GM19351 (cell line): ENCODE measurements at regions not wholly inside any gene's neighbourhood (a gene's known extent, or its start where the extent isn't known, plus 50 kb on each side); places are given as distances from the start of the nearest gene placed in this dataset.
"Not testable (repeated sequence)": the region's sequence is repeated elsewhere in the genome, so short reads cannot be mapped to it uniquely, and the experiment has no call there.

Experiments
- ATAC-seq: cut with Tn5 transposase; IDR thresholded peaks from one replicate; pipeline ENCODE4 v1.9.1; 2021; ENCODE audit warnings: mild to moderate bottlenecking, moderate library complexity; ENCODE audit not compliant: unreplicated experiment

DNA sequence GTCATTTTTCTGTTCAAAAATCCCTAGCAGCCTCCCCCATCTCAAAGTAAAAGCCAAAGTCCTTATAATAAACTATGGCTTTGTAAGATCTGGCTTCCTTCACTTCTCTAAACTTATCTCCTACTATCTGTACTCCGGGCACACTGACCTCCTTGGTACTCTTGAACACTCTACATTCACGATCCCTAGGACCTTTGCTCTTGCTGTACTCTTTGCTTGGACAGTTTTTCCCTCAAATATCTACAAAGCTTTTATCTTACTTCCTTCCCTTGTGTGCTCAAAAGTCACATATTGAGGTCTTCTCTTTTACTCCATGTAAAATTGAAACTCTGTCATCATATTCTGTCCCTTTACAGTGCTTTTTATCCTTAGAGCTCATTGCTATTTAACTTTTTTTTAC is 616.6 kb downstream of the IRS1 start:
- ATAC-seq, result no peak

GRCh38 chr2:226181909-226182308 is 617.7 kb downstream of the IRS1 start:
- no peak for ATAC-seq

DNA sequence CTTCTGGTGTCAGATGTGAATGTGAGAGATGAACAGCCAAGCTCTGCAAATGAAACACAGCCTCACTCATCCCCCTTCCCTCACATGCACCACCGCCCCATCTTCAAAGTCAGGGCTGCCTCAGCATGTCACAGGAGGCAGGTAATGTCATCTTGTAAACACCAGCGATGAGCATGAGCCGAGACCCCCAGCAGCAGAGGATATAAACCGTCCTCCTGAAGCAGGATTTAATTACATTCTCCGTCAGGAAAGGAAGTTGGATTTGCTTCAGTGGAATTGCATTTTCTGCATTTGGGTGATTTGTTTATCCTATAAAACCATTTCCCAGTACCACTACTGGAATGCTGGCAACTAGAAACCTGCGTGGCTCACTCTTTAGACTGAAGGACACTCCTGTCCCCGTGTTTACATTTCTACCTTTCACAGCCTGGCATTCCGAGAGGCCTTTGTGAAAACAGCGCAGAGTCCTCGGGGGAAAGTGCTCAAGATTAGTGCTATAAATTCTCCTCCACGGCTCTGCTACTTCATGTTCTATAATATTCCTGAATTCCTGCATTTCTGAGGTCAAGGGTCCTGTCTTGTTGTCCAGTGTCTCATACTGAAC is 619.2 kb downstream of the IRS1 start:
- no peak for ATAC-seq

GRCh38 chr2:226179010-226179409 is 620.6 kb downstream of the IRS1 start:
- no peak for ATAC-seq

GRCh38 chr2:226176283-226176984 is 623.2 kb downstream of the IRS1 start:
- ATAC-seq, result no peak

- ATAC-seq, result no peak
Measured at GRCh38 chr2:226174390-226174789, 625.2 kb downstream of the IRS1 start.

DNA sequence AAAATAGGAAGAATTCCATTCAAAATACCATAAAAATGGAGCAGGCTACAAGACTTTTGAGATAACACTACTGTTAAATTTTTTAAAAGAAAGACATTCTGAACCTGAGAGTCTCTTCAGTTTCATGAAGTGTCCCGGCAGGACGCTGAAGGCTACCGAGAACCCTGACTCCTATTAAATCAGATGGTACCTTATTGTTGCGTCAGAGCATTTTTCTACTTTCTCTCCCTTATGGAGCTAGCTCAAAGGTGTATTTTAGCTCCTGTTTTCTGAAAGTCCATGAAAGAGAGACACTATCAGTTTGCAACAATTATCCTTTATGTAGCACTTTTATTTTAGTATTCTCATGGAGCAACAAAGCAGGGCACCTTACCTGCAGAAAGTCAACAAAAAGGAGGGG is 626.7 kb downstream of the IRS1 start:
- ATAC-seq, result no peak

- ATAC-seq, result no peak
Measured at GRCh38 chr2:226172309-226172708, 627.3 kb downstream of the IRS1 start.

DNA sequence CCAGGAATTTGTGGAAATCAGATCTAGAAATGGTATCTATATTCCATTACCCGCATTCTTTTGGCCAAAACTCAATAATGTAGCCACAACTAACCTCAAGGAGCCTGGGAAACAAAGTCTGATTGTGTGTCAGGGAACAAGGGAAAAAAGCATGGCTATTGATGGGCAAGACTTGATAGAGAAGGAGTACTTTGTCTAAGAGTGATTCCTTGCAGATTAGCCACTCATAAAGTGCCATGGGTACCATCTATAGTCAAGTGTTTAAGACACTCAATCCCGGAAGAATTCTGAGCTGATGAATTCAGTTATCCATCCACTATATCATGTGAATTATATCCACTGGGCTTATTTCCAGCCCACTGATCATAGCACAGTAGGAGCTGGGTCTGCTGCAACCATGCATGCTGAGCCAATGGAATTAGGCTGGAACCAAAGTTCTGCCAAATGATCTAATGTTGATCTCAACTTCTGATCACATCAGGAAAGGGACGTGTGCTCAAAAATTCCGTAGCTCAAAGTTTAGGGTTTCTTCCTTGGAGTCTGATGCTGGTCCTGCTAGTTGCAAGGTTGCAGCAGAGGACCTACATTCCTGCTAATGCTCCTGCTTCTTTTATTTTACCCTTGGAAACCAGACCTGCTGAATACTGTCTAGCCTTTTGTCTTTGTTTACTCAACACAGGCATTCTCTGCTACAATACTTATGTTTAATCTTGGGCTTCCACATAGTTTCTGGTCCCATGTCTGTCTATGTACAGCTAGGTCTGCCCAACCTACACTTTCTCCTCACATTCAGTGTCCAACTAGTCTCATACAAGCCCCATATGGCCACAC is 629.7 kb downstream of the IRS1 start:
- ATAC-seq, result no peak

- no peak for ATAC-seq
Measured at GRCh38 chr2:226168496-226169160, 631.0 kb downstream of the IRS1 start.

- no peak for ATAC-seq
Measured at GRCh38 chr2:226164512-226164911, 635.1 kb downstream of the IRS1 start.

DNA sequence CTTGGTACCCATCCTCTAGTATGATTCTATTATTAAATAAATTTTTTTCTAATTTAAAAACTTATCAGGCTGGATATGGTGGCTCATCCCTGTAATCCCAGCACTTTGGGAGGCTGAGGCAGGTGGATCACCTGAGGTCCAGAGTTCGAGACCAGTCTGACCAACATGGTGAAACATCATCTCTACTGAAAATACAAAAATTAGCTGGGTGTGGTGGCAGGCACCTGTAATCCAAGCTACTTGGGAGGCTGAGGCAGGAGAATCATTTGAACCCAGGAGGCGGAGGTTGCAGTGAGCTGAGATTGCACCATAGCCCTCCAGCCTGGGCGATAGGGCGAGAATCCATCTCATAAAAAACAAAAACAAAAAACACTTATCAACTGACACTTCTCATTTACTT is 639.0 kb downstream of the IRS1 start:
- ATAC-seq, result not testable (repeated sequence)

DNA sequence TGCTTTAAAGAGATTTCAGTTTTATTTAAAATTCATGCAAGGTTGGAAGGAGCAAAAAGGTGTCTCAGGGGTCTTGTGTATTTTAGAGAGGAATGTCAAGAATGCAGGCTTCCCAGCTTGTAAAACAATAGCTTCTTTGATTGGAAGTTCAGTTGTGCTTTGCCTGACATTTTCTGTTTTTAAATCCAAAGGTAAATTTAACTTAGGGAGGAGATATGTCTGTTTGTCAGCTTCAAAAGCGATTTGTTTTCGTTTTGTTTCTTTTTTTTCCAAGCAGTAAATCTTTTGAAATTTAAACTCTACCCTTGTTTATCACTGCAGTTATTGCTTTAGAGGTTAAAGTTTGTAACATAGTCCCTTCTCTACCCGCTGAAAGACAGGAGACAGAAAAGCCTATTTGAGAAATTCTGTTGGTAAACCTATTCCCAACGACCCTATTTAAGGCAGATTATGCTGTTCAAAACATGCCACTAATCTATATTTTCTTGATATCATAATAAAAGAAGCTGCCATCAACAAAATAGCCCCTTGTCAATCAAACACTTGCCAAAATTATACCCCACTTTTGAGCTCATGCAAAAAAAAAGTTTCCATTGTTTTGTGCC is 639.6 kb downstream of the IRS1 start:
- ATAC-seq, result no peak

DNA sequence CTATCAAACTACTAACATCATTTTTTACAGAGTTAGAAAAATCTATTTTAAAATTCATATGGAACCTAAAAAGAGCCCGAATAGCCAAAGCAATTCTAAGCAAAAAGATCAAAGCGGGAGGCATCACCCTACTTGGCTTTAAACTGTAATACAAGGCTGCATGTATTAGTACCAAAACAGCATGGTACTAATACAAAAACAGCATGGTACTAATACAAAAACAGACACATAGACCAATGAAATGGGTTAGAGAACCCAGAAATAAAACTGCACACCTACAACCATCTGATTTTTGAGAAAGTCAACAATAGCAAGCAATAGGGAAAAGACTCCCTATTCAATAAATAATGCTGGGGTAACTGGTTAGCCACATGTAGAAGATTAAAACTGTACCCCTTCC is 640.7 kb downstream of the IRS1 start:
- no peak for ATAC-seq

- ATAC-seq, result no peak
Measured at GRCh38 chr2:226158229-226158628, 641.4 kb downstream of the IRS1 start.

DNA sequence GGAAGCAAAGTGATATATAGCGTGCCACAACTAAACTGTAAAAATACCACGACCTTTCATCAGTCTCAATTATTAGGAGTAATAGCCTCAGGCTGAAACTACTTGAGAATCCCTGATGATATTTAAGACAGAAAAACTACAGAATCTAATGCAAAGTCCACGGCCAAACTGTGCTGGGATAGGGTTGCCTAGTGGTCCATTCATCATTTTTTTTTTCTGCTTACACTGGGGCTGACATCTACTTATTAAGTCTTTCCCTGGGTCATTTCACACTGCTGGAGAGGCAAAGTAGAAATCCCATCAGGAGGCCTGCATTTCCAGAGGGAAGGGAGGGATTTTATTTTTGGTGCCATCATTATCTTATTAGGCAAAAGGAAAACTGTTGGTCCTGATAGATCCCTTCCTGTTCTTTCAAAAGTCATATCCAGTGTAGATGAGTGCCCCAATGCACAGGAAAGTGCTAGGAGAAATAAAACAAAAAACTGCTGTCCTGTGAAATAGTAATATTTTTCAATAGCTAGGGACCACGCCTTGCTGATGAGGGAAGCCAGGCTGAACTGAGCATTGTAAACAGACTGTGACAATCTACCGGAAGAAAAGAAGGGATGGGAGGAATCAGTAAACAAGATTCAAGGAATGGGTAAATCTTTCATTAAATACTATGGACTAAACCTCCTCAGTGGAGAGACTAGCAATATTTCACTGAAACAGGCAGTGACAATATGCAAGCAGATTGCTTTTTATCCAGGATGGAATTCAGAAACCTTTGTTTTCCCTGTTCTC is 644.3 kb downstream of the IRS1 start:
- no peak for ATAC-seq

- no peak for ATAC-seq
Measured at GRCh38 chr2:226154610-226155009, 645.0 kb downstream of the IRS1 start.

DNA sequence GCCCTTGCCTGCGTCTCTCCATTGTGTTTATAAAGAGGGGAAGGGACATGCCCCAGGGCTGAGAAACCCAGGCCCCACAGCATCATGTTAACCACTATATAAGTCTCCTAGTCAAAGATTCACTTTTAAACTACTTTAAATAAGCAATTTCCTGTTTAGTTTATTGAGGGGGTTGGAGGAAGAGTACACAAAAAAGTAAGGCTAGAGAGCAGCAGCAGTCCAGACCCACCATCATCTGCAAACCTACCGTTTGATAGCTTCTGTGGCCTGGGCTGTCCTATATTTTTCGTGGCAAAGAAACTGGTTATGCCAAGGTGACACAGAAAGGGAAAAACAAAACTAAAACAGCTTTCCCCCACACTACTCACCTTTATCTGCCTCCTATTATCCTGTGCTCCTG is 646.1 kb downstream of the IRS1 start:
- no peak for ATAC-seq

- no peak for ATAC-seq
Measured at GRCh38 chr2:226151157-226151556, 648.5 kb downstream of the IRS1 start.

- no peak for ATAC-seq
Measured at GRCh38 chr2:226143091-226143490, 656.5 kb downstream of the IRS1 start.
